ENCODE measurements at regions not wholly inside any gene's neighbourhood (a gene's known extent, or its start where the extent isn't known, plus 50 kb on each side); places are given as distances from the start of the nearest gene placed in this dataset.

DNA sequence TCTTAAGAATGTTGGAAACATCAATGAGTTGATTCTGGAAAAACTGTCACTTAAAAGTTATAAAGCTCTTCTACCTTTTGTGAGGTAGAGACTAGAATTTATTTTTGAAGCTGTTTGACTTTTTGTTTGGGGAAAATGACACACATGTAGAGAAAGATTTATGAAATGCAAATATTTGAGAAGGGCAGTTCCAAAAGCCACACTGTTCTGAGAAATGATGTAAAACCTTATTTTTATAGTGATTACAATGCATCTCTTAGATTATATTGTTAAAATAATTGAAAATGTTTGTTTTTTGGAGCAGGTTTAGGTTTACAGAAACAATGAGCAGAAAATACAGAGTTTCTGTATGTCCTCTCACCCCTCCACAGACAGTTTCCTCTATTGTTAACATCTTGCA lies 116.1 kb upstream of the CMC1 start:
- no peak for DNase-seq
- Histone ChIP-seq H3K36me3 (no peaks in the 10 kb centered on the region), H3K27ac (no peak overlapping the region), H3K9me3 (no peaks in the 10 kb centered on the region), H3K27me3 (no peaks in the 10 kb centered on the region), H3K4me1 (no peaks in the 10 kb centered on the region), H3K4me3 (no peak overlapping the region)
- intact Hi-C loops (cut with DNase I) = no loop called here
- TF ChIP-seq POLR2A (IDR thresholded peaks at IDR 0.05) = no peak

DNA sequence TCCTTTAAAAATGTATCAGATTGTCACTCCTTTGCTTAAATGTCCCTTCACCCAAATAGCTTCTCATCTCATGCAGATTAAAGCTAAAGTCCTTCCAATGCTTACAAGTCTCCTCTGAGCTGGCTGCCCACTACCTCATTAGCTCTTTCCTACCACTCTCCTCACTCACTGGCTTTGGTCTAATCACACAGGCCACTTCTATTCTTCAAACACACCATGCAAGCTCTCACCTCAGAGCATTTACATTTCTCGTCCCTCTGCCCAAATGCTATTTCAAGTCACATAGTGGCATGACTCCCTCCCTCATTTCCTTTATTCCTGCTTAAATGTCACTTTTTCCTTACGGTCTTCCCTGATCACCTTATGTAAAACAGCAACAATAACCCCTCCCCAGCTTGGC lies 110.6 kb upstream of the CMC1 start:
- WGBS, 2 donors = 87 to 91% methylated on average over 2 of the region's 2 CpGs
- TF ChIP-seq, protein P1, sequence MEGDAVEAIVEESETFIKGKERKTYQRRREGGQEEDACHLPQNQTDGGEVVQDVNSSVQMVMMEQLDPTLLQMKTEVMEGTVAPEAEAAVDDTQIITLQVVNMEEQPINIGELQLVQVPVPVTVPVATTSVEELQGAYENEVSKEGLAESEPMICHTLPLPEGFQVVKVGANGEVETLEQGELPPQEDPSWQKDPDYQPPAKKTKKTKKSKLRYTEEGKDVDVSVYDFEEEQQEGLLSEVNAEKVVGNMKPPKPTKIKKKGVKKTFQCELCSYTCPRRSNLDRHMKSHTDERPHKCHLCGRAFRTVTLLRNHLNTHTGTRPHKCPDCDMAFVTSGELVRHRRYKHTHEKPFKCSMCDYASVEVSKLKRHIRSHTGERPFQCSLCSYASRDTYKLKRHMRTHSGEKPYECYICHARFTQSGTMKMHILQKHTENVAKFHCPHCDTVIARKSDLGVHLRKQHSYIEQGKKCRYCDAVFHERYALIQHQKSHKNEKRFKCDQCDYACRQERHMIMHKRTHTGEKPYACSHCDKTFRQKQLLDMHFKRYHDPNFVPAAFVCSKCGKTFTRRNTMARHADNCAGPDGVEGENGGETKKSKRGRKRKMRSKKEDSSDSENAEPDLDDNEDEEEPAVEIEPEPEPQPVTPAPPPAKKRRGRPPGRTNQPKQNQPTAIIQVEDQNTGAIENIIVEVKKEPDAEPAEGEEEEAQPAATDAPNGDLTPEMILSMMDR (IDR thresholded peaks at IDR 0.05) = no peak
- TF ChIP-seq POLR2A (IDR thresholded peaks at IDR 0.05) = no peak
- no peak for TF ChIP-seq POLR2AphosphoS5 (IDR thresholded peaks at IDR 0.05)
- no peak for TF ChIP-seq EP300 (IDR thresholded peaks at IDR 0.05)
- Histone ChIP-seq H3K36me3 (no peaks in the 10 kb centered on the region), H3K4me3 (no peak overlapping the region), H3K27ac (no peak overlapping the region), H3K4me1 (no peaks in the 10 kb centered on the region), H3K9me3 (no peaks in the 10 kb centered on the region), H3K27me3 (no peaks in the 10 kb centered on the region)
- no peak for DNase-seq
- intact Hi-C loops (cut with DNase I) = no loop called here

DNA sequence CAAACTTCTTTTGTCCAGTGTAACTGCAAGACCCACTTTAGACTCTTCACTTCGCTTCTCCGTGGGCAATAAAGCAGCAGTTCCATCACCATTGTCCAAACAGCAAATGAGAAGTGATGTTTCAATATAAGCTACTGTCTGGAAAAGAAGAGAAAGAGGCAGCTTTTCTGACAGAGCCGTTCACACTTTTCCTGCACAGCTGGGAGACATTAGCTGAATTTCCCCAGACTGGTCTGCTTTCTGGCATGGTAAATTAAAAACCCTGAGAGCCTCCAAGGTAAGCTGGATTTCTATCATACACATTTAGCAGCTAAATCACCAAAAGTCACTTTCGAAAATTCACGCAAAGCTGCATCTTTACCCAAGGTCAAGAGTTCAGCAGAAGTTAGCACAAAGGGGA lies 108.5 kb upstream of the CMC1 start:
- 82 to 87% methylated on average over 5 of the region's 5 CpGs for WGBS, 2 donors
- intact Hi-C loops (cut with DNase I) = no loop called here
- H3K27ac ChIP-seq = no peak overlapping the region
- no peaks in the 10 kb centered on the region for H3K4me1 ChIP-seq
- no peaks in the 10 kb centered on the region for H3K27me3 ChIP-seq
- no peaks in the 10 kb centered on the region for H3K36me3 ChIP-seq
- H3K4me3 ChIP-seq = no peak overlapping the region
- no peak for TF ChIP-seq POLR2AphosphoS5 (IDR thresholded peaks at IDR 0.05)
- no peak for TF ChIP-seq POLR2A (IDR thresholded peaks at IDR 0.05)
- TF ChIP-seq, protein P1 (IDR thresholded peaks at IDR 0.05) = no peak
- no peak for TF ChIP-seq EP300 (IDR thresholded peaks at IDR 0.05)
- H3K9me3 ChIP-seq = no peaks in the 10 kb centered on the region
- DNase-seq = no peak

DNA sequence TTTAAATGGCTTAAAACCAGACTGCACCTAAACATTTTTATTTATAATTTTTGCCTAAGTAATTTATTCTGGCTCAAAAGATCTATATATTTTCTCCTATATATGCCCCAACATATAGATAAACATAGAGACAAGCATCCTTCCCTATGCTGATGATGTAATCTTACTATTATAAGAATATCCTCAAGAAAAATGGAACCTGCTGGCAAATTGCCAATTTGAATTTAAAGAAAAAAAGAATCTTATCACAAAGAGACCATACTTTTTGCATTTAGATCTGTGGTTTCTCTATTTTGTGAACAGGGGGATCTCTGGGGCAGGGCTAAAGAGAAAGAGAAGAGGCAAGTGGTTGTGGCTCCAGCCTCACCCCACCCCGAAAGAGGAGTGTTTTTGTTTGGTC lies 107.2 kb upstream of the CMC1 start:
- Histone ChIP-seq H3K27me3 (no peaks in the 10 kb centered on the region), H3K4me1 (no peaks in the 10 kb centered on the region), H3K36me3 (no peaks in the 10 kb centered on the region), H3K4me3 (no peak overlapping the region), H3K9me3 (no peaks in the 10 kb centered on the region), H3K27ac (no peak overlapping the region)
- TF ChIP-seq, protein P1 (IDR thresholded peaks at IDR 0.05) = no peak
- TF ChIP-seq POLR2A (IDR thresholded peaks at IDR 0.05) = no peak
- no peak for TF ChIP-seq POLR2AphosphoS5 (IDR thresholded peaks at IDR 0.05)
- no peak for TF ChIP-seq EP300 (IDR thresholded peaks at IDR 0.05)
- intact Hi-C loops (cut with DNase I) = no loop called here
- WGBS, 2 donors = 86 to 89% methylated on average over 1 of the region's 1 CpG
- DNase-seq = no peak

DNA sequence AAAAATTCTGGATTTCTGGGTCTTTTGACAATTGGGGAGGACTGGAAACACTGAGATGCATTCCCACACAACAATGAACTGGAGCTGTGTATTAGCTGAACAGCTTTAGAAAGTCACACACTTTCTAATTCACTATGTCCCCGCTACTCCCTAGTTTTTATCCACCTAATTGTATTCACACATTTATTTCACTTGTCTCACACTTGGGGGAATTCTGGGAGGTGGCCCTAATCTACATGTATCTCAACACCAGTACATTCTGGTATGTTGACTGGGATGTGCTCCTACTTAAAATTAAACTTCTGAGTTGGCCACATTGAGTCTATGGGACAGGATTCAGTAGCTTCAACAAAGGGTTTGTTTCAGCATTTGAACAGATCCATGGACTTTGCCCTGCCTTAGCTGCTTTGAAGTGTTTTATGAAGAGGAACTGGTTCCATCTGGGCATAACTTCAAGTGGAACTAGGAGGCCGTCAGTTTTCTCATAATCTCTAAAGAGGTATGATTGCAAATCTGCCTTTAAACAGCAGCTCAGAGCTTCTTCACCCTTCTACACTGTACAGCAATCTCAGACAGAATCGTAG lies 106.5 kb upstream of the CMC1 start:
- H3K4me1 ChIP-seq = no peaks in the 10 kb centered on the region
- intact Hi-C loops (cut with DNase I) = no loop called here
- TF ChIP-seq POLR2A (IDR thresholded peaks at IDR 0.05) (no peak), POLR2AphosphoS5 (IDR thresholded peaks at IDR 0.05) (no peak), EP300 (IDR thresholded peaks at IDR 0.05) (no peak)
- TF ChIP-seq, protein P1 (IDR thresholded peaks at IDR 0.05) = no peak
- no peaks in the 10 kb centered on the region for H3K9me3 ChIP-seq
- H3K36me3 ChIP-seq = no peaks in the 10 kb centered on the region
- no peaks in the 10 kb centered on the region for H3K27me3 ChIP-seq
- H3K27ac ChIP-seq = no peak overlapping the region
- WGBS, 2 donors = 38 to 69% methylated on average over 3 of the region's 3 CpGs
- no peak for DNase-seq
- H3K4me3 ChIP-seq = no peak overlapping the region
